NCI-H1105 (cell line): ENCODE measurements at regions not wholly inside any gene's neighbourhood (a gene's known extent, or its start where the extent isn't known, plus 50 kb on each side); places are given as distances from the start of the nearest gene placed in this dataset.
"Not testable (repeated sequence)": the region's sequence is repeated elsewhere in the genome, so short reads cannot be mapped to it uniquely, and the experiment has no call there.

ENCODE experiments used
- DNase-seq: peaks from one replicate; lab custom pipeline; 2025; lab: John Stamatoyannopoulos, UW

- DNase-seq = not testable (repeated sequence)
These were observed 1112.9 kb upstream of the TENM3 start for GRCh38 chr4:181130317-181130716.

GRCh38 chr4:181137351-181137750 lies 1105.9 kb upstream of the TENM3 start:
- DNase-seq = no peak

GRCh38 chr4:181138116-181138515 lies 1105.1 kb upstream of the TENM3 start:
- no peak for DNase-seq

GRCh38 chr4:181140037-181140603 lies 1103.1 kb upstream of the TENM3 start:
- DNase-seq = peak; percentile 45

GRCh38 chr4:181143250-181143854 lies 1099.8 kb upstream of the TENM3 start:
- DNase-seq = peak; percentile 54

- no peak for DNase-seq
These were observed 1097.2 kb upstream of the TENM3 start for GRCh38 chr4:181146051-181146450.

- DNase-seq = no peak
These were observed 1095.7 kb upstream of the TENM3 start for GRCh38 chr4:181147416-181147951.

GRCh38 chr4:181148470-181148869 lies 1094.7 kb upstream of the TENM3 start:
- no peak for DNase-seq

GRCh38 chr4:181150191-181150590 lies 1093.0 kb upstream of the TENM3 start:
- peak; percentile 75 for DNase-seq

- no peak for DNase-seq
These were observed 1091.3 kb upstream of the TENM3 start for GRCh38 chr4:181151856-181152255.

GRCh38 chr4:181157647-181158046 lies 1085.6 kb upstream of the TENM3 start:
- DNase-seq = no peak

GRCh38 chr4:181158971-181159370 lies 1084.2 kb upstream of the TENM3 start:
- DNase-seq = no peak

GRCh38 chr4:181161669-181162068 lies 1081.5 kb upstream of the TENM3 start:
- no peak for DNase-seq

GRCh38 chr4:181162266-181162665 lies 1080.9 kb upstream of the TENM3 start:
- no peak for DNase-seq

- DNase-seq = no peak
These were observed 1080.5 kb upstream of the TENM3 start for GRCh38 chr4:181162676-181163075.

GRCh38 chr4:181166742-181167399 lies 1076.3 kb upstream of the TENM3 start:
- no peak for DNase-seq

- no peak for DNase-seq
These were observed 1075.0 kb upstream of the TENM3 start for GRCh38 chr4:181168011-181168805.

GRCh38 chr4:181173046-181173445 lies 1070.2 kb upstream of the TENM3 start:
- no peak for DNase-seq

- DNase-seq = no peak
These were observed 1066.9 kb upstream of the TENM3 start for GRCh38 chr4:181176306-181176705.

GRCh38 chr4:181181331-181181730 lies 1061.9 kb upstream of the TENM3 start:
- no peak for DNase-seq

GRCh38 chr4:181189751-181190150 lies 1053.5 kb upstream of the TENM3 start:
- no peak for DNase-seq

- no peak for DNase-seq
These were observed 1049.9 kb upstream of the TENM3 start for GRCh38 chr4:181193131-181193930.
